ENCODE measurements at regions not wholly inside any gene's neighbourhood (a gene's known extent, or its start where the extent isn't known, plus 50 kb on each side); places are given as distances from the start of the nearest gene placed in this dataset.

DNA sequence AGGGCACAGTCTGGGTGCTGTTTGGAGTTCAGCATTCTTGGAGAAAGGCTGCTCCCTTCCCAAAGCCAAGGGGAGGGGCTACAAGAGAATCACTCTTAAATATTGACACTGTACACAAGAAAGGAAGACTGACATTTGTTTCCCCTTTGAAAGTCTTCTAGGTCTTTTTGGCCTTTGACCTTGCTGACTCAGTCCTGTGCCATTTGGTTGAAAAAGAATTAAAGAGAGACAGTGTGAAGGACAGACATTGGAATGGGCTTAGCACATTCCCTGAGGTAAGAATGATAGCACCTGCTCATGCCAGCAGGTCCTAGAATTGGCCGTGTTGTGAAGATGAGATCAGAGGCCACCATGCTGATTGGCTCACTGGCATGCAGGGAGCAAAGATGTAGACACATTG, 271.4 kb upstream of the ZNF608 start:
- Mint-ChIP-seq H3K27ac (no peak overlapping the region), H3K9me3 (ENCODE audit: insufficient read depth) (no peaks in the 10 kb centered on the region), H3K4me3 (no peak overlapping the region), H3K4me1 (ENCODE audit: low read depth) (no peaks in the 10 kb centered on the region), H3K27me3 (ENCODE audit: low read depth) (no peaks in the 10 kb centered on the region), H3K36me3 (ENCODE audit: low read depth) (no peaks in the 10 kb centered on the region)
- ATAC-seq (no peak), DNase-seq (no peak)
- ChIA-PET POLR2A (no interaction called here), CTCF (no interaction called here)

DNA sequence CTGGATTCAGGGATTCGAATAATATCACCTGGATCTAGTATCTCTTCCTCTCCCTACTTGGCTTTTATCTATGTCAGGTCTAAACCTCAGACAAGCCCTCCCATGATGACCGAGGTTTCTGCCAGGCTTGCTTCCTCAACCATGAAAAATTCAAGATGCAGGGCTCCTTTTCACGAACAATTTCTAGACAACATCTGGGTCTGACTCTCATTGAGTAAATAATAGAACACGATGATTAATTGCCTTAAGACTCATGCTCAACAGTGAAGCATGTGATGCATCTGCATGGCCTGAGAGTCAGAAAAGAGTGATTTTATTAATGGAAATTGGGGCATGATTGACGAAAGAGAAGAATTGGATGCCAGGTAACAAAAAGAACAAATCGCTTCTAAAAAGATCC, 277.2 kb upstream of the ZNF608 start:
- ATAC-seq (no peak), DNase-seq (no peak)
- Mint-ChIP-seq H3K4me3 (no peak overlapping the region), H3K36me3 (ENCODE audit: low read depth) (no peaks in the 10 kb centered on the region), H3K27ac (no peak overlapping the region), H3K9me3 (ENCODE audit: insufficient read depth) (no peaks in the 10 kb centered on the region), H3K4me1 (ENCODE audit: low read depth) (no peaks in the 10 kb centered on the region), H3K27me3 (ENCODE audit: low read depth) (no peaks in the 10 kb centered on the region)
- ChIA-PET POLR2A (no interaction called here), CTCF (no interaction called here)

DNA sequence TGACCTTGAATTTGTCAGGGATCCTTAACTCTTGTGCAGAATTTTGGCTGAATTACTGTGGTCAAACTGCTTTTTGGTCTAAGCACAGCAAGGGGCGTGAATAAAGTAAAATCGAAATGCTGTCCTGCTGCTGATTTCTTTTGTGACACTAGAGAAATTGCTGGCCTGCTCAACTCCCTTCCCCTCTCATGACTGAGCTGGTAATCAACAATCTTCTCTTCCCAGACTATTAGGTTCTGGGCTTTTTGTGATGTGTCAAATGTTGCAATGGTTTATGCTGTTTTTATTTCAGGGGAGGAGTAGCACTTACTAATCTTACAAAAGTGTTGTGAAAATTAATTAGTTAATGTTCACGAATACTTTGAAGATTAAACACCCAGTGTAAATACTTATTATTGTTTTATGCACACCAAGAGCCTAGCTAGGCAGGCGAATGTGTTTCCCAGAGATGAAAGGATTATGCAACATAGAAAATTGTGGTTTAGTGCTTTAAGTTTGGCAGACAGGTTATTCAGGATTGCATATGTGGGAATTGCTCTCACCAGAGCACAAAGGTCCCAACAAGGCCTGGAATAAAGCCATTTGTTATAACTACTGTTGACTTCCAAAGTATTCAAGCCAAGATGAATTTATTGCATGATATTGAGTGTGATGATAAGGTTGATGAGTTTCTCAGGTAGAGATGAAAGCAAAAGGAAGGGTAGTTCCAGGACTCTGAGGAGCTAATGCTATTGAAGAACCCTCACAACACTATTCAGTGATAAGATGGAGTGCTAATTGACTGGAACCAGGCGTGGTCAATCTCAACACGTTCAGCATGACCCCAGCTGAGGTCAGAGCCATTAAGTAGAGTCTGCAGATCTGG, 280.7 kb upstream of the ZNF608 start:
- no peak overlapping the region for H3K4me3 Mint-ChIP-seq
- CTCF ChIA-PET: no interaction called here
- POLR2A ChIA-PET: no interaction called here

DNA sequence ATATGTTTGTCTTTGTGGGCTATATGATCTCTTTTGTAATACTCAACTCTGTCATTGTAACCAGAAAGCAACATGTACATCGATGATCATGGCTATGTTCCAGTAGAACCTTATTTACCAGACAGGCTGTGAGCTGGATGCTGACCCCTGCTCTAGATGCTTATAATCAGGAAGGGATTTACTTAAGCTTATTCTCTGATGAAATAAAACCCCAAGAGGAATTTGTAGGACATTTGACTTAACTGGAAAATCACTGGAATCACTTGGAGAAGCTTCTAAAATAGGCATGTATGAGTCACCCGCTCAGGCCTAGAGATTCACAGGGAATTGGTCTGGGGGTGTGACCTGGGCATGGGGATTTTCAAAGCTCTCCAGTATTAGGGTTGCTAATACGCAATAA, 285.8 kb upstream of the ZNF608 start:
- Mint-ChIP-seq H3K27me3 (ENCODE audit: low read depth) (peaks cover 2% of the 10 kb centered on the region), H3K4me1 (ENCODE audit: low read depth) (no peaks in the 10 kb centered on the region), H3K36me3 (ENCODE audit: low read depth) (no peaks in the 10 kb centered on the region), H3K27ac (no peak overlapping the region), H3K9me3 (ENCODE audit: insufficient read depth) (no peaks in the 10 kb centered on the region), H3K4me3 (no peak overlapping the region)
- CTCF ChIA-PET: no interaction called here
- no peak for ATAC-seq
- DNase-seq: no peak
- POLR2A ChIA-PET: no interaction called here

More for the DNA sequence above, 280.7 kb upstream of the ZNF608 start:
- no peaks in the 10 kb centered on the region for H3K27me3 Mint-ChIP-seq (ENCODE audit: low read depth)
- no peak overlapping the region for H3K27ac Mint-ChIP-seq
- no peak for ATAC-seq
- DNase-seq: no peak
- H3K9me3 Mint-ChIP-seq (ENCODE audit: insufficient read depth): no peaks in the 10 kb centered on the region
- H3K36me3 Mint-ChIP-seq (ENCODE audit: low read depth): no peaks in the 10 kb centered on the region
- H3K4me1 Mint-ChIP-seq (ENCODE audit: low read depth): no peaks in the 10 kb centered on the region

DNA sequence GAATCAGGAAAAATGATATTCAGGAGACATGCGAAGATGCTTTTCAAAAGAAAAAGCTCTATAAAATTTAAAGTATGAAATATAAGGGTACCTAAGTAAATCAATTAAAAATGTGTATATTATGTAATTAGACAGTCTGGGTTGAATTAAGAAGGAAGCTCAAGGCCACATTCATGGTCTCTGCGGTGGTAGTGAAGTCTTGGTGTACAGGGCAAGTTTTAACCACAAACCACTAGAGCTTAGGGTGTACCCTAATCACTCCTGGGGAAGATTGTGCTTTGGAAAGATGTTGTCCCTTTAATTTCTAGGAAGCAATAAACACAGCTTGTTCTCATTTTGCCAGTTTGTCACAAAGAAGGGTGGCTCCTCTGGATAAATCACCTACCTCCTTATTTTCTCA, 287.2 kb upstream of the ZNF608 start:
- Mint-ChIP-seq H3K9me3 (ENCODE audit: insufficient read depth) (no peaks in the 10 kb centered on the region), H3K36me3 (ENCODE audit: low read depth) (no peaks in the 10 kb centered on the region), H3K27me3 (ENCODE audit: low read depth) (peaks cover 2% of the 10 kb centered on the region), H3K4me1 (ENCODE audit: low read depth) (no peaks in the 10 kb centered on the region), H3K4me3 (no peak overlapping the region), H3K27ac (no peak overlapping the region)
- ATAC-seq (no peak), DNase-seq (no peak)
- ChIA-PET CTCF (no interaction called here), POLR2A (no interaction called here)

DNA sequence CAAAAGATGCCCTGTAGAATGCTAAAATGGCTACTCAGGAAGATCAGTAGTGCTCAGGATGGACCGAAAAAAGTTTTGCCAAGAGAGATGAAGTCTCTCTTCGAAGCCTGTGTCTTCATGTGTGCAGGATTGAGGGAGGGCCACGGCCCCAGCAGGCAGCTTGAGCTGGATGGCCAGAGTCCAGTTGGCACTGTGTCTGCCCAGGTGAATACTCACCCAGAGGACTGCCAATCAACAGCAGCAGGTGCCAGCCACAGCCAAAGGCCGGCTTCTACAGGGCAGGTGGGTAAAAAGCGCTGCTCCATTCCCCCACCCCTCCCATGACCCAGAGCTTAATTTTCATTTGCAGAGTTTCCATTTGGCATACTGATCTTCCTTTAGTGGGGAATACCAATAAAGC, 287.9 kb upstream of the ZNF608 start:
- H3K27me3 Mint-ChIP-seq (ENCODE audit: low read depth): peaks cover 2% of the 10 kb centered on the region
- CTCF ChIA-PET: no interaction called here
- H3K9me3 Mint-ChIP-seq (ENCODE audit: insufficient read depth): no peaks in the 10 kb centered on the region
- ATAC-seq: no peak
- POLR2A ChIA-PET: no interaction called here
- no peak overlapping the region for H3K27ac Mint-ChIP-seq
- no peak for DNase-seq
- no peak overlapping the region for H3K4me3 Mint-ChIP-seq
- H3K36me3 Mint-ChIP-seq (ENCODE audit: low read depth): no peaks in the 10 kb centered on the region
- no peaks in the 10 kb centered on the region for H3K4me1 Mint-ChIP-seq (ENCODE audit: low read depth)

DNA sequence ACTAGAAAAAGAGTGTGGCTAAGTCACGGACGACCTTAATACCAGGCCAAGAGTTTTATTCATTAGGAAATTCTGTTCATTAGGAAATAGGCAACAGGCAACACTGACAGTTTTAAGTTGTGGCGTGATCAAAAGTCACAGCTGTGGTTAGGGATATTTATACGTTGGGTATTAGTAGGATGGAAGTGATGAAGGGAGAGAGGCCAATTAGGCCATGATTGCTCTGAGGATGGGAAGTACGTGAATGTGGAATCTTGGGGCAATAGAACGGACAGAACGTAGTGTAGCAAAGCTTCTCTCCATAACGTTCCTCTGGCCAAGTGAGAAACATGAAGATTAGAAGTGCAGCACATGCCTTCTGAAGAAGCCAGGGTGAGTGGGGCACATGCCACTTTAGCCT, 290.1 kb upstream of the ZNF608 start:
- CTCF ChIA-PET: no interaction called here
- H3K4me3 Mint-ChIP-seq: no peak overlapping the region

DNA sequence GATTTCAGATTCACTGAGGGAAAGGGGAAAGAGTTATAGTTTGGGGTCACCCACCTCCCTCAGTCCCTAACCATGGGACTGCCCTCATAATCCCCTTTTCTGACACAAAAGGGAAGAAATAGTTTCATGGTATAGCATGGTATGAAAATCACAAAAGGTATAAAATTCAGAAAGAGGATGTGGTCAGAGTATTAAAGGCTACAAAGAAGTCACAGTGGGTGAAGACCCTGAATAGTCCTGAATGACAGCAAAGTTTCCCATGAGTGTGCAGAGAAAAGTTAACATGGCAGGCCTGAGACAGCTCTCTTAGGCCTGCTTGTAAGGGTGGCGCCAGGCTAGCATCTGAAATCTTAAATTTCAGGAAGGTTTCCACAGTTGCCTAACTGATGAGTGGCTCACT, 290.6 kb upstream of the ZNF608 start:
- CTCF ChIA-PET: no interaction called here
- ATAC-seq (no peak), DNase-seq (no peak)
- Mint-ChIP-seq H3K4me1 (ENCODE audit: low read depth) (no peaks in the 10 kb centered on the region), H3K9me3 (ENCODE audit: insufficient read depth) (no peaks in the 10 kb centered on the region), H3K4me3 (no peak overlapping the region), H3K27me3 (ENCODE audit: low read depth) (peaks cover 2% of the 10 kb centered on the region), H3K36me3 (ENCODE audit: low read depth) (no peaks in the 10 kb centered on the region), H3K27ac (no peak overlapping the region)
- POLR2A ChIA-PET: no interaction called here

More for the DNA sequence above, 290.1 kb upstream of the ZNF608 start:
- H3K4me1 Mint-ChIP-seq (ENCODE audit: low read depth): no peaks in the 10 kb centered on the region
- peaks cover 2% of the 10 kb centered on the region for H3K27me3 Mint-ChIP-seq (ENCODE audit: low read depth)
- DNase-seq: no peak
- H3K36me3 Mint-ChIP-seq (ENCODE audit: low read depth): no peaks in the 10 kb centered on the region
- POLR2A ChIA-PET: no interaction called here
- no peak for ATAC-seq
- no peaks in the 10 kb centered on the region for H3K9me3 Mint-ChIP-seq (ENCODE audit: insufficient read depth)
- H3K27ac Mint-ChIP-seq: no peak overlapping the region

DNA sequence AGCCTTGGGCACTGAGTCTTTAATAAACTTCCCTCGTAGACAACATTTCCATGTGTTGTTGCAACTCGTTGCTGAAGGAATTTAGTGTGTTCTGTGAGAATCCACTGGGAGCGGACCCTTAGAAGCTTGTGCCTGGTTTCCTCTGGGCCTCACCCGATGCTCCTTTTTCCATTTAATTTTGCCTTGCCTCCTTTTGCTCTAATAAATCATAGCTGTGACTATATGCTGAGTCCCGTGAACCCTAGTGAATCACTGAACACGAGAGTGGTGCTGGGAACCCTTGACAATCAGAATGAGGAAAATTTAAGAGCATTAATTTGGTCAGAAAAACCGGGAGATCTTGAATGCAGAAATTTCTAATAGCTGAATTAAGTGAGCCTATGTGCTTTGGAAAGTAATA, 291.1 kb upstream of the ZNF608 start:
- CTCF ChIA-PET: no interaction called here
- POLR2A ChIA-PET: no interaction called here
- H3K4me3 Mint-ChIP-seq: no peak overlapping the region
- H3K27ac Mint-ChIP-seq: no peak overlapping the region
- no peaks in the 10 kb centered on the region for H3K4me1 Mint-ChIP-seq (ENCODE audit: low read depth)
- no peaks in the 10 kb centered on the region for H3K36me3 Mint-ChIP-seq (ENCODE audit: low read depth)
- H3K27me3 Mint-ChIP-seq (ENCODE audit: low read depth): peaks cover 2% of the 10 kb centered on the region
- no peak for DNase-seq
- H3K9me3 Mint-ChIP-seq (ENCODE audit: insufficient read depth): no peaks in the 10 kb centered on the region
- ATAC-seq: no peak

DNA sequence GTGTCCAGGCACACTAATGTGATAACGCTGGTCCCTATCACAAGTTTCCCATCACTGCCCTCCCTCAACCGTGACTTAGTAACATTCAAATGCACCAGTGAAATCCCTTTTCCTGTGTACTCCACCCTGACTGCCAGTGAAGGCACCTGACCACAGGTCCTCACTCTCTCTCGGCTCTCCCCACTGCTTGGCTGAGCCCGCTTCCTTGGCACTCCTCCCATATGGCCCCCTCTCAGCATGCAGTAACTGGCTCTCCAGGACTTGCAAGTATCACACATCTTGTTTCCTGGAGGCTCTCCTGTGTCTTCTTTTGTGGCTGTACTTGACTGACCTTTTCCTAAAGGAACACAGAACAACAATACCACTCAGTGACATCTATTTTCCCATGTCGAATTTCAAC, 292.0 kb upstream of the ZNF608 start:
- H3K9me3 Mint-ChIP-seq (ENCODE audit: insufficient read depth): no peaks in the 10 kb centered on the region
- ATAC-seq (no peak), DNase-seq (no peak)
- H3K27me3 Mint-ChIP-seq (ENCODE audit: low read depth): peaks cover 2% of the 10 kb centered on the region
- no peak overlapping the region for H3K27ac Mint-ChIP-seq
- ChIA-PET CTCF (no interaction called here), POLR2A (no interaction called here)
- no peaks in the 10 kb centered on the region for H3K4me1 Mint-ChIP-seq (ENCODE audit: low read depth)
- no peaks in the 10 kb centered on the region for H3K36me3 Mint-ChIP-seq (ENCODE audit: low read depth)
- no peak overlapping the region for H3K4me3 Mint-ChIP-seq

DNA sequence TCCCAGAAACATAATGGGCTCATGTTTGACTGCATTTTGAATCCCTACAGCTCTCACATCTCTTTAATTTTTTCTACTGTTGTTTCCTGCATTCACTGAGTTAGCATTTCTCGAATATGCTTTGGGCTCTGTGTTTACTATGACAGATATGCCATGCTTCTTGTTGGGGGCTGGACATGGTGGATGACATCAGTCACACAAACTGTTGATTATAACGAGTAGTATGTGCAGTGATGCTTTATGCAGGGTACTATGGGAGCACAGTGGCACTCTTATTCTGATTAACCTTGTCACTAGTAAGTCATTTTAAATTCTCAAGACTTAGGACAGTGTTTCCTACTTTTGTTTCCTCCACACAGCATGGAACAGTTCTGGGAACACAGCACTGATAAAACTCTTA, 295.4 kb upstream of the ZNF608 start:
- no peaks in the 10 kb centered on the region for H3K4me1 Mint-ChIP-seq (ENCODE audit: low read depth)
- POLR2A ChIA-PET: no interaction called here
- no peaks in the 10 kb centered on the region for H3K9me3 Mint-ChIP-seq (ENCODE audit: insufficient read depth)
- no peak overlapping the region for H3K27ac Mint-ChIP-seq
- no peak for ATAC-seq
- no peaks in the 10 kb centered on the region for H3K36me3 Mint-ChIP-seq (ENCODE audit: low read depth)
- CTCF ChIA-PET: no interaction called here
- H3K27me3 Mint-ChIP-seq (ENCODE audit: low read depth): no peaks in the 10 kb centered on the region
- no peak overlapping the region for H3K4me3 Mint-ChIP-seq
- no peak for DNase-seq

DNA sequence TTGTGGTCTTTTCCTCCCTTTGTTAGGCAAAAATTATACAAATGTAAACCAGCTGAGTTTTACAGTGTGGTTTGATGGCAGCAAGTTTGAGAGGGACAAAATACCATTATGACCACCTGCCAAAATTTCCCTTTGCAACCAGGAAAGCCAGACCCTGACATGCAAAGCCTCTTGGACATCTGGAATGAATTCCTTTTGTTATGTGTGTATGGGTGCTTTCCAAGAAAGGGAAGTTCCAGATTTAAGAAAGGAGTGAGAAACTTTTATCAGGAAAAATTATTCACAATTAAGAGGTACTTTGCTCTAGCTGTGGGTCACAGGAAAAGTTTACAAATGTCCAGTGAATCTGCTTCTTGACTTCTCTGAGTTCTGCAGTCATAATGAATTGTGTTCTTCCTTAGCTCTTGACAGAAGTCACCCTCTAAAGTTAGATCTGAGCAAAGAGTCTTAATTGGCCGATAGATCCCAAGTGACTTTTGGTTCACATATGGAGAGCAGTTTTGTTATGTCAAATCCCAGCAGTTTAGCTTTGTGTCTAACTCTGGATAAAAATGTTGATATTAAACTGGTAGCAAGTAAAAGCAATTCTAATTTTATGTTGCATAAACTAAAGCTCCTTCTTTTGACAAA, 295.9 kb upstream of the ZNF608 start:
- H3K27ac Mint-ChIP-seq: no peak overlapping the region
- H3K36me3 Mint-ChIP-seq (ENCODE audit: low read depth): no peaks in the 10 kb centered on the region
- ATAC-seq (no peak), DNase-seq (no peak)
- H3K27me3 Mint-ChIP-seq (ENCODE audit: low read depth): no peaks in the 10 kb centered on the region
- no peak overlapping the region for H3K4me3 Mint-ChIP-seq
- H3K4me1 Mint-ChIP-seq (ENCODE audit: low read depth): no peaks in the 10 kb centered on the region
- POLR2A ChIA-PET: no interaction called here
- no peaks in the 10 kb centered on the region for H3K9me3 Mint-ChIP-seq (ENCODE audit: insufficient read depth)
- CTCF ChIA-PET: no interaction called here
